Amniotic stem cell (primary cell): ENCODE measurements at regions not wholly inside any gene's neighbourhood (a gene's known extent, or its start where the extent isn't known, plus 50 kb on each side); places are given as distances from the start of the nearest gene placed in this dataset.

Experiments
- DNase-seq: peaks from one replicate; lab custom pipeline; 2025; lab: John Stamatoyannopoulos, UW

- no peak for DNase-seq
These were observed 108.2 kb downstream of the NCOR2 start for GRCh38 chr12:124458992-124459851.

GRCh38 chr12:124458220-124458991 lies 109.0 kb downstream of the NCOR2 start:
- no peak for DNase-seq

- no peak for DNase-seq
These were observed 109.9 kb downstream of the NCOR2 start for GRCh38 chr12:124457287-124458219.

- no peak for DNase-seq
These were observed 110.7 kb downstream of the NCOR2 start for GRCh38 chr12:124456652-124457152.

GRCh38 chr12:124456133-124456651 lies 111.2 kb downstream of the NCOR2 start:
- no peak for DNase-seq

GRCh38 chr12:124455336-124455735 lies 112.1 kb downstream of the NCOR2 start:
- DNase-seq = no peak

- DNase-seq = no peak
These were observed 112.7 kb downstream of the NCOR2 start for GRCh38 chr12:124454735-124455134.

GRCh38 chr12:124454352-124454725 lies 113.1 kb downstream of the NCOR2 start:
- no peak for DNase-seq

- peak; percentile 36 for DNase-seq
These were observed 113.7 kb downstream of the NCOR2 start for GRCh38 chr12:124453419-124454351.

- no peak for DNase-seq
These were observed 114.7 kb downstream of the NCOR2 start for GRCh38 chr12:124452576-124453331.

GRCh38 chr12:124451637-124452243 lies 115.7 kb downstream of the NCOR2 start:
- no peak for DNase-seq

GRCh38 chr12:124451016-124451415 lies 116.4 kb downstream of the NCOR2 start:
- no peak for DNase-seq

GRCh38 chr12:124450376-124450750 lies 117.0 kb downstream of the NCOR2 start:
- DNase-seq = no peak

- no peak for DNase-seq
These were observed 117.6 kb downstream of the NCOR2 start for GRCh38 chr12:124449623-124450375.

- no peak for DNase-seq
These were observed 118.3 kb downstream of the NCOR2 start for GRCh38 chr12:124448955-124449622.

- no peak for DNase-seq
These were observed 119.0 kb downstream of the NCOR2 start for GRCh38 chr12:124448241-124448954.

- DNase-seq = no peak
These were observed 121.0 kb downstream of the NCOR2 start for GRCh38 chr12:124446364-124446763.
